ENCODE measurements at regions not wholly inside any gene's neighbourhood (a gene's known extent, or its start where the extent isn't known, plus 50 kb on each side); places are given as distances from the start of the nearest gene placed in this dataset.
"Not testable (repeated sequence)": the region's sequence is repeated elsewhere in the genome, so short reads cannot be mapped to it uniquely, and the experiment has no call there.

GRCh38 chr11:109051200-109051599, 370.8 kb upstream of the C11orf87 start:
- H3K9ac ChIP-seq (ENCODE audit: insufficient read length) = no peak overlapping the region
- no peak for DNase-seq (ENCODE audit: low read depth, low spot score)
- no peak overlapping the region for H3K4me3 ChIP-seq
- H3K27ac ChIP-seq = no peak overlapping the region
- no peak for TF ChIP-seq POLR2AphosphoS5 (IDR thresholded peaks at IDR 0.05; ENCODE audit: borderline replicate concordance, low read depth, low read length)
- no peaks in the 10 kb centered on the region for H3K9me3 ChIP-seq (ENCODE audit: low read depth, low read length)
- H3K36me3 ChIP-seq (ENCODE audit: insufficient read depth, low read length) = no peaks in the 10 kb centered on the region

- no peak for DNase-seq (ENCODE audit: low read depth, low spot score)
- Histone ChIP-seq H3K27ac (no peak overlapping the region), H3K9me3 (ENCODE audit: low read depth, low read length) (no peaks in the 10 kb centered on the region), H3K4me3 (no peak overlapping the region), H3K36me3 (ENCODE audit: insufficient read depth, low read length) (no peaks in the 10 kb centered on the region), H3K9ac (ENCODE audit: insufficient read length) (no peak overlapping the region)
- TF ChIP-seq EZH2 (IDR thresholded peaks at IDR 0.05) (no peak), FOXP2 (optimal IDR thresholded peaks at IDR 0.05; ENCODE audit: control extremely low read depth, extremely low read length, insufficient read depth) (no peak), POLR2AphosphoS5 (IDR thresholded peaks at IDR 0.05; ENCODE audit: borderline replicate concordance, low read depth, low read length) (no peak)
Measured at GRCh38 chr11:109059402-109059801, 362.6 kb upstream of the C11orf87 start.

GRCh38 chr11:109061394-109061793, 360.6 kb upstream of the C11orf87 start:
- no peak overlapping the region for H3K27ac ChIP-seq
- no peaks in the 10 kb centered on the region for H3K9me3 ChIP-seq (ENCODE audit: low read depth, low read length)
- TF ChIP-seq POLR2AphosphoS5 (IDR thresholded peaks at IDR 0.05; ENCODE audit: borderline replicate concordance, low read depth, low read length) = no peak
- no peak for TF ChIP-seq FOXP2 (optimal IDR thresholded peaks at IDR 0.05; ENCODE audit: control extremely low read depth, extremely low read length, insufficient read depth)
- TF ChIP-seq EZH2 (IDR thresholded peaks at IDR 0.05) = no peak
- no peak overlapping the region for H3K9ac ChIP-seq (ENCODE audit: insufficient read length)
- no peak overlapping the region for H3K4me3 ChIP-seq
- no peaks in the 10 kb centered on the region for H3K36me3 ChIP-seq (ENCODE audit: insufficient read depth, low read length)
- DNase-seq (ENCODE audit: low read depth, low spot score) = no peak

DNA sequence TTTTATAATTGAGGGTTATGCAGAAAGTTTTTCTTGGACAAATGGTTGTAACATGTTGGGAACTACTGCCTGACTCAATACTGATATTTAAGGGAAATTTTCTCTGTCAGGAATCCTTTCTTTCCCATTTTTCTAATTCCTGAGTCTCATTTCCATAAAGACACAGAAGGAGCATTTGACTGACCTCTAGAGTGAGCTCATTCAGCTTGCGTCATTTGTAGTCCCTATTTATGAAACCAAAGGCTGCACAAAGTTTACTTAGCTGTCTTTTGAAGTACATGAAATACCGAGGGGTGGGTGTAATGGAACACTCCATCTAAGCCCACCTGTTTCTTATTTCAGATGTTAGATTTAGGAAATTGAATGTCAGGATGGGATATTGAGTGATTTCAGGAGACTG, 359.5 kb upstream of the C11orf87 start:
- Histone ChIP-seq H3K27ac (no peak overlapping the region), H3K4me3 (no peak overlapping the region), H3K9ac (ENCODE audit: insufficient read length) (no peak overlapping the region), H3K36me3 (ENCODE audit: insufficient read depth, low read length) (no peaks in the 10 kb centered on the region), H3K9me3 (ENCODE audit: low read depth, low read length) (no peaks in the 10 kb centered on the region)
- TF ChIP-seq POLR2AphosphoS5 (IDR thresholded peaks at IDR 0.05; ENCODE audit: borderline replicate concordance, low read depth, low read length) = no peak
- no peak for TF ChIP-seq EZH2 (IDR thresholded peaks at IDR 0.05)
- no peak for TF ChIP-seq FOXP2 (optimal IDR thresholded peaks at IDR 0.05; ENCODE audit: control extremely low read depth, extremely low read length, insufficient read depth)
- DNase-seq (ENCODE audit: low read depth, low spot score) = no peak

GRCh38 chr11:109062871-109063270, 359.1 kb upstream of the C11orf87 start:
- H3K4me3 ChIP-seq = no peak overlapping the region
- no peaks in the 10 kb centered on the region for H3K36me3 ChIP-seq (ENCODE audit: insufficient read depth, low read length)
- H3K9ac ChIP-seq (ENCODE audit: insufficient read length) = no peak overlapping the region
- no peak for DNase-seq (ENCODE audit: low read depth, low spot score)
- H3K27ac ChIP-seq = no peak overlapping the region
- TF ChIP-seq POLR2AphosphoS5 (IDR thresholded peaks at IDR 0.05; ENCODE audit: borderline replicate concordance, low read depth, low read length) (no peak), EZH2 (IDR thresholded peaks at IDR 0.05) (no peak)
- H3K9me3 ChIP-seq (ENCODE audit: low read depth, low read length) = no peaks in the 10 kb centered on the region

DNA sequence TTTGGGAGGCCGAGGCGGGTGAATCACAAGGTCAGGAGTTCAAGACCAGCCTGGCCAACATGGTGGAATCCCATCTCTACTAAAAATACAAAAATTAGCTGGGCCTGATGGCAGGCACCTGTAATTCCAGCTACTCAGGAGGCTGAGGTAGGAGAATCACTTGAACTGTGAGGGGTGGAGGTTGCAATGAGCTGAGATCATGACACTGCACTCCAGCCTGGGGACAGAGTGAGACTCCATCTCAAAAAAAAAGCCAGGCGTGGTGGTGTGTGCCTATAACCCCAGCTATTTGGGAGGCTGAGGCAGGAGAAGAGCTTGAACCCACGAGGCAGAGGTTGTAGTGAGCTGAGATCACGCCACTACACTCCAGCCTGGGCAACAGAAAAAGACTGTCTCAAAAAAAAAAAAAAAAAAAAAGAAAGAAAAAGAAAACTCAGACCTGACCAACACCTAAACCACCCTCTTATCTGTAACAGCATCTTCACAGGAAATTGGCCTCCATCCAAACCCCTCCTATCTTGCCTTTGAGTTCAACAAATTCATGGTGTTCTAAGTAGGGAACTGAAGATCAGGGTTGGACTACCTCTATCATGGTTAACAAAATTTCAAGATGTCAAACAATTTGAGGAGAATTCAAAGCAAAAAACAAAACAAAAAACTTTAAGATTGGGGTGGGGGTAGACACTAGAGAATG, 357.2 kb upstream of the C11orf87 start:
- H3K27ac ChIP-seq; H3K36me3 ChIP-seq (ENCODE audit: insufficient read depth, low read length); DNase-seq (ENCODE audit: low read depth, low spot score); H3K9me3 ChIP-seq (ENCODE audit: low read depth, low read length); H3K4me3 ChIP-seq; H3K9ac ChIP-seq (ENCODE audit: insufficient read length): not testable (repeated sequence)

DNA sequence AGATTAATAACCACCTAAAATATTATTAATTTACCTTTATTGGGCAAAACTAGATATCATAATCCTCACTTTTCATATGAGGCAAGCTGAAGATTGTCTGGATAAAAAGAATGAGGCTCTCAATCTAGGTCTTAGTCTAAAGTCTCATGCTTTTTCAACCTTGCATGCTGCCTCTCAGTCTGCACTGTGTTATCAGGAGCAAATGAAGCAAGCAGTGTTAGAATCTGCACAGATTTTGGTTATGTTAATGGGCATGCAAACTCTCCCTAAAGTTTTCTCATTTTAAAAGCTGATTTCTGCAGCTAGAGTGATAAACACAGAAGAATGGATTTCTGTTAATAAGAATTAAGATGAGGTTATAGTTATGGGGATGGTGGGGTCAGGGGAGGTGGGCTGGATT, 350.7 kb upstream of the C11orf87 start:
- Histone ChIP-seq H3K27ac (no peak overlapping the region), H3K36me3 (ENCODE audit: insufficient read depth, low read length) (no peaks in the 10 kb centered on the region), H3K9ac (ENCODE audit: insufficient read length) (no peak overlapping the region), H3K4me3 (no peak overlapping the region), H3K9me3 (ENCODE audit: low read depth, low read length) (no peaks in the 10 kb centered on the region)
- TF ChIP-seq EZH2 (IDR thresholded peaks at IDR 0.05) (no peak), FOXP2 (optimal IDR thresholded peaks at IDR 0.05; ENCODE audit: control extremely low read depth, extremely low read length, insufficient read depth) (no peak), POLR2AphosphoS5 (IDR thresholded peaks at IDR 0.05; ENCODE audit: borderline replicate concordance, low read depth, low read length) (no peak)
- DNase-seq (ENCODE audit: low read depth, low spot score) = no peak

DNA sequence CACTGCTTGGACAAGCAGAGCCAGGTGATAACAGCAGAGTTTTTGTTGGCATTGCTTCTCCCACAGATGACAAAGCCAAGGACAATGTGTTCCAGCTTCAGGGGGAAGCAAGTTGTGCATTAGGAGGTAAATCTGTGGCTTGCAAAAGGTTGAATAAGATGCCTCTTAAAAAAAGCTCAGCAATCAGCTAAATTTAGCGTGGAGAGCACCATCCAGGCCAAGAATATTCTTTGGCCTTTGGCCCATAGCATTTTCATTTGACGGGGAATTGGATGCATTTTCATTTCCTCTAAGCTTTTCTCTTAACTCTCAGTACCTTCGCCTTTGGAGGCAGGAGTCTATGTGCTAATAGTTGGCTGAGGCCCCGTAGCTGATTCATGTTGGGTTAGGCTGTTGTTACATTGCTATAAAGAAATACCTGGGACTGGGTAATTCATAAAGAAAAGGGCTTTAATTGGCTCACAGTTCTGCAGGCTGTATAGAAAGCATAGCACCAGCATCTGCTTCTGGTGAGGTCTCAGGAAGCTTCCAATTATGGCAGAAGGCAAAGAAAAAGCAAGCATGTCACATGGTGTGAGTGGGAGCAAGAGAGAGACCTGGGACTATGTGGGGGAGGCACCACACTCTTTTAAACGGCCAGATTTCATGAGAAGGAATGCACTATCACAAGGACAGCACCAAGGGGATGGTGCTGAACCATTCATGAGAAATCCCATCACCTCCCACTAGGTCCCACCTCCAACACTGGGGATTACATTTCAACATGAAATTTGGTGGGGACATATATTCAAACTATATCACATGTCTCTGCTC, 350.1 kb upstream of the C11orf87 start:
- H3K27ac ChIP-seq = no peak overlapping the region
- H3K9me3 ChIP-seq (ENCODE audit: low read depth, low read length) = no peaks in the 10 kb centered on the region
- no peaks in the 10 kb centered on the region for H3K36me3 ChIP-seq (ENCODE audit: insufficient read depth, low read length)
- no peak overlapping the region for H3K9ac ChIP-seq (ENCODE audit: insufficient read length)
- no peak for DNase-seq (ENCODE audit: low read depth, low spot score)
- H3K4me3 ChIP-seq = no peak overlapping the region
- TF ChIP-seq EZH2 (IDR thresholded peaks at IDR 0.05) = no peak

All from SK-N-MC (cell line).